ENCODE measurements at regions not wholly inside any gene's neighbourhood (a gene's known extent, or its start where the extent isn't known, plus 50 kb on each side); places are given as distances from the start of the nearest gene placed in this dataset.

DNA sequence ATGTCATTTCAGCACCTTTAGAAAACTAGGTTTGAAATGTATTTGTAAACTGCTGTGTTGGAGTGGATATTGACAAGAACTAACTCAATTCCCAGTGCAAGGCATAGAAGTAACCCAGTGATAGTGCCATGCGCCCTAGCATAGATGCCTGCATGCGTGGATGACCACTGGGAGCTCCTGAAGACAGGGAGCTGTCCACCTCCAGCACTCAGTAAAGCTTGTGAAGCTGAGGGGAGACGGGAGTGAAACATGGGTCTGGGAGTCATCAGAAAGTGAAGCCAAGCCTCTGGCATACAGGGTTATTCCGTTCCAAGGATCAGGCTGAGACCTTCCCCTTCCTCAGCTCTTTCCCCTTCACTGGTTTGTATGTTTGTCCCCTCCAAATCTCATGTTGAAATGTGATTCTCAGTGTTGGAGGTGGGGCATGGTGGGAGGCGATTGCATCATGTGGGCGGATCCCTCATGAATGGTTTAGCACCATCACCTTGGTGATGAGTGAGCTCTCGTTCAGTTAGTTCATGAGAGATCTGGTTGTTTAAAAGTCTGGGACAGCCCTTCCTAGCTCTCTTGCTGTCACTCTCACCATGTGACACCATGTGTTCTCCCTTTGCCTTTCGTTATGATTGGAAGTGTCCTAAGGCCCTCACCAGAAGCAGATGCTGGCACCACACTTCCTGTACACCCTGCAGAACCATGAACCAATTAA lies 146.5 kb upstream of the FERMT1 start:
- DNase-seq (peak in 3 of 5 donors; percentile 10 to 24 (median 12)), FAIRE-seq (no peak)

GRCh38 chr20:6265204-6265904 lies 142.5 kb upstream of the FERMT1 start:
- no peaks in the 10 kb centered on the region for H3K9me3 ChIP-seq (ENCODE audit: control insufficient read depth in 2 of 3, insufficient read depth in 1 of 3, low read length in 3 of 3)
- H3K4me1 ChIP-seq (ENCODE audit: control insufficient read depth in 2 of 3, insufficient read depth in 2 of 3, low read depth in 1 of 3, low read length in 3 of 3), result peaks cover 0 to 5% (median 0%) of the 10 kb centered on the region in 3 donors
- no peak overlapping the region for H3K27ac ChIP-seq (ENCODE audit: low read depth in 2 of 2, low read length in 2 of 2)
- H3K36me3 ChIP-seq (ENCODE audit: control insufficient read depth in 2 of 3, insufficient read depth in 3 of 3, low read length in 3 of 3), result no peaks in the 10 kb centered on the region
- no peak overlapping the region for H3K9ac ChIP-seq (ENCODE audit: low read length in 3 of 3)
- no peaks in the 10 kb centered on the region for H3K27me3 ChIP-seq (ENCODE audit: control insufficient read depth, insufficient read depth, low read length)
- DNase-seq (peak in 2 of 5 donors; percentile 46 to 62), FAIRE-seq (peak; percentile 6)
- peak; percentile 11 for TF ChIP-seq CTCF (IDR thresholded peaks at IDR 0.05; ENCODE audit: borderline replicate concordance, extremely low read depth, insufficient read depth)
- peak overlapping the region in 1 of 3 donors; percentile 29 for H3K4me3 ChIP-seq (ENCODE audit: low read length in 3 of 3)
- intact Hi-C loops (cut with DNase I), result no loop called here

More for the DNA sequence above, 146.5 kb upstream of the FERMT1 start:
- peaks cover 0 to 5% (median 0%) of the 10 kb centered on the region in 3 donors for H3K4me1 ChIP-seq (ENCODE audit: control insufficient read depth in 2 of 3, insufficient read depth in 2 of 3, low read depth in 1 of 3, low read length in 3 of 3)
- no peaks in the 10 kb centered on the region for H3K36me3 ChIP-seq (ENCODE audit: control insufficient read depth in 2 of 3, insufficient read depth in 3 of 3, low read length in 3 of 3)
- no peak overlapping the region for H3K9ac ChIP-seq (ENCODE audit: low read length in 3 of 3)
- H3K27me3 ChIP-seq (ENCODE audit: control insufficient read depth, insufficient read depth, low read length), result no peaks in the 10 kb centered on the region
- H3K9me3 ChIP-seq (ENCODE audit: control insufficient read depth in 2 of 3, insufficient read depth in 1 of 3, low read length in 3 of 3), result no peaks in the 10 kb centered on the region
- no peak for TF ChIP-seq CTCF (IDR thresholded peaks at IDR 0.05; ENCODE audit: borderline replicate concordance, extremely low read depth, insufficient read depth)
- H3K4me3 ChIP-seq (ENCODE audit: low read length in 3 of 3), result no peak overlapping the region
- H3K27ac ChIP-seq (ENCODE audit: low read depth in 2 of 2, low read length in 2 of 2), result no peak overlapping the region
- intact Hi-C loops (cut with DNase I), result no loop called here

DNA sequence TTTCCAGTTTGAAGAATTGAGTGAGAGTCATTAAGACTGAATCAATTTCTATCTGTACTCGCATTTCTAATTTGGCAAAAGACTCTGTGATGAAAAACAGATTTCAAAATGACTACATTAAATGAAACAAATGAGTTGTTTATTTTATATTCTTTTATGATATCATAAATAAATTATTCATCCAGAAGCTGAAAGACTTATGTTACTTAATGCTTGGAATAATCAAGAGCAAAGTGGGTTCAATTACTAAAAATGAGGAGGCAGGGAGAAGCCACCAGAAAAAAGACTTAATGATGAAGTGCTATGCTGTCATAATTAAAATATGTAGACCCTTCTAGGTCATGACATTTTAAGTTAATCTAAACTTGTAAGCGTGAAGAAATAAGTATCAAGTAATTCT lies 130.6 kb upstream of the FERMT1 start:
- intact Hi-C loops (cut with DNase I), result no loop called here
- Histone ChIP-seq H3K27ac (ENCODE audit: low read depth in 2 of 2, low read length in 2 of 2) (no peak overlapping the region), H3K9ac (ENCODE audit: low read length in 3 of 3) (no peak overlapping the region), H3K36me3 (ENCODE audit: control insufficient read depth in 2 of 3, insufficient read depth in 3 of 3, low read length in 3 of 3) (no peaks in the 10 kb centered on the region), H3K9me3 (ENCODE audit: control insufficient read depth in 2 of 3, insufficient read depth in 1 of 3, low read length in 3 of 3) (no peaks in the 10 kb centered on the region), H3K4me1 (ENCODE audit: control insufficient read depth in 2 of 3, insufficient read depth in 2 of 3, low read depth in 1 of 3, low read length in 3 of 3) (no peaks in the 10 kb centered on the region), H3K4me3 (ENCODE audit: low read length in 3 of 3) (no peak overlapping the region), H3K27me3 (ENCODE audit: control insufficient read depth, insufficient read depth, low read length) (no peaks in the 10 kb centered on the region)
- FAIRE-seq (no peak), DNase-seq (no peak)
- TF ChIP-seq CTCF (IDR thresholded peaks at IDR 0.05; ENCODE audit: borderline replicate concordance, extremely low read depth, insufficient read depth), result no peak
